BJ (cell line): ENCODE measurements at regions not wholly inside any gene's neighbourhood (a gene's known extent, or its start where the extent isn't known, plus 50 kb on each side); places are given as distances from the start of the nearest gene placed in this dataset.

Experiments
- CTCF ChIA-PET: fragments of 350-600 bp; formaldehyde crosslinking; extraction: SDS; loops from one replicate; lab custom pipeline; 2021; ENCODE audit warnings: antibody characterized with exemption, inconsistent platforms; lab: Yijun Ruan, JAX
- POLR2A ChIA-PET: fragments of 300-600 bp; sonication (Branson Sonifier 250); formaldehyde crosslinking; extraction: SDS; loops from one replicate; lab custom pipeline; 2021; ENCODE audit warnings: antibody characterized with exemption; lab: Charles Lee
- DNase-seq: peaks from one replicate; pipeline ENCODE4 v3.0.0-alpha.2; 2011; ENCODE audit warnings: low read depth
- H3K27me3 ChIP-seq: 2 replicates; pipeline ENCODE4 v1.6.0; 2011; ENCODE audit warnings: low read length; ENCODE audit not compliant: control insufficient read depth, insufficient read depth
- H3K36me3 ChIP-seq: 2 replicates; pipeline ENCODE4 v1.5.1; 2011; ENCODE audit warnings: low read length; ENCODE audit not compliant: control insufficient read depth, insufficient read depth
- H3K4me3 ChIP-seq: 2 replicates; pipeline ENCODE4 v1.5.1; 2011; ENCODE audit warnings: low read depth, mild to moderate bottlenecking, control low read depth, low read length
- CTCF ChIP-seq: IDR thresholded peaks from 2 replicates; pipeline ENCODE4 v1.5.1; 2011; ENCODE audit warnings: low read depth, mild to moderate bottlenecking, control low read depth, inconsistent platforms, low read length, moderate library complexity; ENCODE audit not compliant: insufficient read depth

- POLR2A ChIA-PET, result interaction anchor here (0.8 kb wide), 1 partner anchor 60 kb away, joined by 5 read pairs; no protein-coding TSS in a partner anchor
- CTCF ChIA-PET, result no interaction called here
Measured at GRCh38 chr5:16995372-16995771, 59.3 kb upstream of the MYO10 start.

GRCh38 chr5:17000291-17000939, 64.3 kb upstream of the MYO10 start:
- no peak overlapping the region for H3K4me3 ChIP-seq
- CTCF ChIA-PET, result interaction anchor here (0.8 to 2.3 kb wide), 4 partner anchors 8 to 190 kb away, joined by 3 to 10 read pairs (median 4); no protein-coding TSS in a partner anchor
- no peaks in the 10 kb centered on the region for H3K27me3 ChIP-seq
- POLR2A ChIA-PET, result interaction anchor here (0.6 to 0.9 kb wide), 4 partner anchors 11 to 189 kb away, joined by 4 to 13 read pairs (median 8); no protein-coding TSS in a partner anchor
- DNase-seq, result peak; percentile 97
- no peaks in the 10 kb centered on the region for H3K36me3 ChIP-seq
- no peak for TF ChIP-seq CTCF

More at GRCh38 chr5:16995372-16995771, 59.3 kb upstream of the MYO10 start:
- H3K36me3 ChIP-seq, result no peaks in the 10 kb centered on the region
- no peak overlapping the region for H3K4me3 ChIP-seq
- H3K27me3 ChIP-seq, result no peaks in the 10 kb centered on the region
- TF ChIP-seq CTCF, result no peak
- no peak for DNase-seq

- ChIA-PET POLR2A (interaction anchor here (0.6 kb wide), 1 partner anchor 66 kb away, joined by 3 read pairs; the partner anchor contains the start of gene MYO10), CTCF (interaction anchor here (0.5 to 2.3 kb wide), 4 partner anchors 16 to 189 kb away, joined by 3 to 10 read pairs (median 4); no protein-coding TSS in a partner anchor)
- Histone ChIP-seq H3K36me3 (no peaks in the 10 kb centered on the region), H3K4me3 (no peak overlapping the region), H3K27me3 (no peaks in the 10 kb centered on the region)
- no peak for DNase-seq
- no peak for TF ChIP-seq CTCF
Measured at GRCh38 chr5:17001428-17001827, 65.3 kb upstream of the MYO10 start.

GRCh38 chr5:17004441-17005106, 68.5 kb upstream of the MYO10 start:
- TF ChIP-seq CTCF, result no peak
- no peaks in the 10 kb centered on the region for H3K27me3 ChIP-seq
- H3K36me3 ChIP-seq, result no peaks in the 10 kb centered on the region
- POLR2A ChIA-PET, result no interaction called here
- no peak overlapping the region for H3K4me3 ChIP-seq
- DNase-seq, result no peak
- CTCF ChIA-PET, result interaction anchor here (0.8 to 1.5 kb wide), 3 partner anchors 46 to 185 kb away, joined by 3 to 6 read pairs (median 3); no protein-coding TSS in a partner anchor
